Nephron progenitor cell (in vitro differentiated cells): ENCODE measurements at regions not wholly inside any gene's neighbourhood (a gene's known extent, or its start where the extent isn't known, plus 50 kb on each side); places are given as distances from the start of the nearest gene placed in this dataset.

Source experiments
- DNase-seq: peaks from one replicate; pipeline ENCODE4 v3.0.0; 2021
- H3K27ac Mint-ChIP-seq: 2 replicates; pipeline ENCODE4 v1.8.0; 2021; ENCODE audit warnings: mild to moderate bottlenecking, moderate library complexity, mixed read lengths
- H3K27me3 Mint-ChIP-seq: 2 replicates; pipeline ENCODE4 v1.8.0; 2021; ENCODE audit warnings: mild to moderate bottlenecking, low read depth, mixed read lengths; ENCODE audit not compliant: poor library complexity
- H3K36me3 Mint-ChIP-seq: 2 replicates; pipeline ENCODE4 v1.8.0; 2021; ENCODE audit warnings: low read depth, mixed read lengths
- H3K4me1 Mint-ChIP-seq: 2 replicates; pipeline ENCODE4 v1.8.0; 2021; ENCODE audit warnings: mixed read lengths
- H3K4me3 Mint-ChIP-seq: 2 replicates; pipeline ENCODE4 v1.8.0; 2021; ENCODE audit warnings: mild to moderate bottlenecking, moderate library complexity, mixed read lengths
- H3K9me3 Mint-ChIP-seq: 2 replicates; pipeline ENCODE4 v1.8.0; 2021; ENCODE audit warnings: mild to moderate bottlenecking, moderate library complexity, mixed read lengths
- CTCF ChIP-seq: fragments of 200-600 bp; sonication (generic); IDR thresholded peaks from 2 replicates; pipeline ENCODE4 v1.5.0; 2021; ENCODE audit warnings: antibody characterized with exemption

GRCh38 chr4:116328261-116328860, 757.0 kb downstream of the TRAM1L1 start:
- Mint-ChIP-seq H3K4me1 (no peaks in the 10 kb centered on the region), H3K4me3 (no peak overlapping the region), H3K9me3 (no peaks in the 10 kb centered on the region), H3K36me3 (no peaks in the 10 kb centered on the region), H3K27me3 (no peaks in the 10 kb centered on the region), H3K27ac (no peak overlapping the region)
- no peak for TF ChIP-seq CTCF
- DNase-seq: no peak

GRCh38 chr4:116323606-116324005, 761.8 kb downstream of the TRAM1L1 start:
- no peaks in the 10 kb centered on the region for H3K4me1 Mint-ChIP-seq
- no peak for DNase-seq
- H3K36me3 Mint-ChIP-seq: no peaks in the 10 kb centered on the region
- H3K27ac Mint-ChIP-seq: no peak overlapping the region
- no peak for TF ChIP-seq CTCF
- H3K9me3 Mint-ChIP-seq: no peaks in the 10 kb centered on the region
- no peak overlapping the region for H3K4me3 Mint-ChIP-seq
- H3K27me3 Mint-ChIP-seq: no peaks in the 10 kb centered on the region

- DNase-seq: no peak
- no peaks in the 10 kb centered on the region for H3K27me3 Mint-ChIP-seq
- H3K27ac Mint-ChIP-seq: no peak overlapping the region
- no peaks in the 10 kb centered on the region for H3K36me3 Mint-ChIP-seq
- H3K9me3 Mint-ChIP-seq: no peaks in the 10 kb centered on the region
- no peaks in the 10 kb centered on the region for H3K4me1 Mint-ChIP-seq
- no peak for TF ChIP-seq CTCF
- H3K4me3 Mint-ChIP-seq: no peak overlapping the region
Measured at GRCh38 chr4:116321471-116321870, 763.9 kb downstream of the TRAM1L1 start.

- Mint-ChIP-seq H3K9me3 (no peaks in the 10 kb centered on the region), H3K36me3 (no peaks in the 10 kb centered on the region), H3K27me3 (no peaks in the 10 kb centered on the region), H3K4me1 (no peaks in the 10 kb centered on the region), H3K4me3 (no peak overlapping the region), H3K27ac (no peak overlapping the region)
- TF ChIP-seq CTCF: no peak
- no peak for DNase-seq
Measured at GRCh38 chr4:116320859-116321258, 764.5 kb downstream of the TRAM1L1 start.

- no peak for TF ChIP-seq CTCF
- no peaks in the 10 kb centered on the region for H3K36me3 Mint-ChIP-seq
Measured at GRCh38 chr4:116303736-116304188, 781.6 kb downstream of the TRAM1L1 start.

GRCh38 chr4:116302990-116303735, 782.2 kb downstream of the TRAM1L1 start:
- Mint-ChIP-seq H3K4me1 (no peaks in the 10 kb centered on the region), H3K9me3 (no peaks in the 10 kb centered on the region), H3K36me3 (no peaks in the 10 kb centered on the region), H3K4me3 (no peak overlapping the region), H3K27ac (no peak overlapping the region), H3K27me3 (no peaks in the 10 kb centered on the region)
- TF ChIP-seq CTCF: no peak
- no peak for DNase-seq

More at GRCh38 chr4:116303736-116304188, 781.6 kb downstream of the TRAM1L1 start:
- H3K4me3 Mint-ChIP-seq: no peak overlapping the region
- H3K27me3 Mint-ChIP-seq: no peaks in the 10 kb centered on the region
- H3K9me3 Mint-ChIP-seq: no peaks in the 10 kb centered on the region
- DNase-seq: no peak
- no peak overlapping the region for H3K27ac Mint-ChIP-seq
- no peaks in the 10 kb centered on the region for H3K4me1 Mint-ChIP-seq
